Activated naive CD4-positive, alpha-beta T cell treated with Interleukin-2 at 50 U/mL for 16 hours (primary cell): ENCODE measurements at regions not wholly inside any gene's neighbourhood (a gene's known extent, or its start where the extent isn't known, plus 50 kb on each side); places are given as distances from the start of the nearest gene placed in this dataset.

Experiments
- DNase-seq: peaks from one replicate; pipeline ENCODE4 v3.0.0-alpha.2; 2020

DNA sequence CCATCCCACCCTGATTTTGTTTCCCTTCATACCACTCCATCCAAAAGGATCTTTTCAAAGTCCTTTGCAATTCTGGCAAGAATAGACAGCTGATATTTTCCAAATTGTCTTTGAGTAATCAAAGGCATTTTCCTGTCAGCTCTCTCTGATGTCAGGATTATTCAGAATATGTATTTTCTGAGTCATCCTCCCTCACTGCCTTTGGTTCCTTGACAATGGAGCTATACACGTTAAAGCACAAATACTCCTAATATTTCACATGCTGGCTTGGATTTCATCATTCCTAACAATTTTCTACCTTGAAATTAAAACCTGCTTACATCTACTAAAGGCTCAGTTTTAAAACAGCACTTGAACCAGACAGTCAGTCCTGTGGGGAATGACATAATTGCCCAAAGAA, 379.4 kb downstream of the GADD45G start:
- no peak for DNase-seq

GRCh38 chr9:89985068-89985467, 380.3 kb downstream of the GADD45G start:
- DNase-seq = no peak

GRCh38 chr9:89986190-89986589, 381.4 kb downstream of the GADD45G start:
- no peak for DNase-seq

DNA sequence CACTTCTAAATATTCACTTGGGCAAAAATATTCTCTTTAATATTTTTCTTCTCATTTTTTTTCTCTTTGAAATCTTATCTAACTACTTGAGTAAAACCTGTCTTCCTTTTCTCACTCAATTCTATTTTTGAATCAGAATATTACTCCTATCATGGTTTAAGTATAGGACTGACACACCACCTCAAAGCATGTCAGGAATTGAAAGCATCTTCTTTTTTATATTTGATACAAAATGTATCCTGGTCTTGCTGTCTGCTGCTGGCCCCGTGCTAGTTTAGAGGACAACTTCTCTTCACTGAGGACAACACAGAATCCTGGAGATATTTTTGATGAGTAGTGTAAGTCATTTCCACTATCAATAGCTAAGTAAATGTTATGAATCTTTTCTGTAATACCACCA, 383.6 kb downstream of the GADD45G start:
- DNase-seq = no peak

DNA sequence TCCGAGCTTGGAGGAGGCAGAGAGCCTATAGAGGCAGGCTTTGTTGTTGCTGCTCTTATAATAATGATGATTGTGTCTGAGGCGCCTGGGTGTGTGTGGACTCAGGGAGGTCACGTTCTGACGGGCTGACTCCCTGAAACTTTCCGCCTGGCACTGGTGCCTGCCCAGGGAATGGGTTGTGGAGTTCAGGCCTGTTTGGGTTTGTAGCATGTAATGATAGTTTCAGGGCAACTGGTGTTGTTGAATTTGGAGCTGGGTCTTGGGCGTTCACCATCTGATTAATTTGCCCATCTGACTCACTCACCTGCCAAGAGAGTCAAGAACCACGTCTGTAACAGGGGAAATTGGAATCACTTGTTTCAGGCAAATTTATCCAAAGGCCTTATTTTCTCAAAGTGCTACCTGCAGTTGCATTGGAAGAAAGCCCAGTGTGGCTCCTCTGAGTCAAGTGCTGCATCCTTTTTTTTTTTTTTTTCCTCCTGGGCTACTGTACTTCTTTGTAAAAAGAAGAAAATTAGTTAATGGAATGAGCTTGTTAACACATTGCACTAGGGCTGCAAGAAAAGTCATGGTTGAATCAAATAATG, 386.5 kb downstream of the GADD45G start:
- DNase-seq = no peak

GRCh38 chr9:89992326-89993198, 387.8 kb downstream of the GADD45G start:
- DNase-seq = no peak

GRCh38 chr9:89993678-89994630, 389.1 kb downstream of the GADD45G start:
- no peak for DNase-seq

DNA sequence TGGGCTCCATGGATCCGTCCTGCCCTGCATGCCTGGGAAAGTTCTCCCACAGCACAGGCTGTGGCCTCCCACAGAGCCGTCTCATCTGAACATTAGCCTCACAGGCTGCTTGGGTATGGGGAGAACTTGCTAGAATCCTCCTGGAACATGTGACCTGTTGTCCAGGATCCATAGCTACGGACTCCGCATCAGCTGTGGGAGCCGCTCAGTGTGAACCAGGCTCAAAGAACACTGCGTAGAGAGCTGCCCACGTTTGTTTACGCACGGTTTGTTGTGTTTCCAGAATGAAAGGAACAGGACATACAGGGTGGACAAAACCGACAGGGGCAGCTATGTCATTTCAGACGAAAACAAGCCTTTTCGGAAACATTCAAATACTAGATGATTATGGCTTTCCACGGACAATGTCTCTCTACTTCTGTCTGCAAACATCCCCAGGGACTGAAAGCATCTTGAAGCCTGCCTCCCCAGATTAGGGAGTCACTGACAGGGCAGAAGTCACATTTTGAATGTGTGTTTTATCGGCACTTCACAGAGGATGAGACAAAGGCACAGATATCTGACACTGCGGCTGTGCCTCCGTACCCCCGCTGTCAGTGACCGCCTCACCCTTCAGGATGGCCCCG, 390.3 kb downstream of the GADD45G start:
- no peak for DNase-seq

GRCh38 chr9:89996116-89996515, 391.3 kb downstream of the GADD45G start:
- no peak for DNase-seq

DNA sequence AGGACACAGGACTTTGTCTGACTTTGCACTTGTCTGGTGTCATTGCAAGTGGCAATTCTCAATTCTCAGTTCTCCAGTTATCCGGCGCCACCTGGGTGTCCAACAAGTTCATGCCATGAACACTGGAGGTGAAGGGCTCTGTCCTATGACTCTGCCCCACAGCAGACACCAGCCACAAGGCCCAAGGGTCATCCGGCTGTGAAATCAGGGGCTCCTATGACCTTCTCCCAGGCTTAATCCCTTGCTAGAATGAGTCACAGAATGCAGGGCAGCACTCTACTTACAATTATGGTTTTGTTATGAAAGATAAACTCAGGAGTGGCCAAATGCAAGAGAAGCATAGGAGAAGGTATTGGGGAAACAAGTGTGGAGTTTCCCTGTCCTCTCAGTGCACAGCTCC, 392.0 kb downstream of the GADD45G start:
- no peak for DNase-seq

- DNase-seq = no peak
Measured at GRCh38 chr9:89998633-89999032, 393.8 kb downstream of the GADD45G start.

DNA sequence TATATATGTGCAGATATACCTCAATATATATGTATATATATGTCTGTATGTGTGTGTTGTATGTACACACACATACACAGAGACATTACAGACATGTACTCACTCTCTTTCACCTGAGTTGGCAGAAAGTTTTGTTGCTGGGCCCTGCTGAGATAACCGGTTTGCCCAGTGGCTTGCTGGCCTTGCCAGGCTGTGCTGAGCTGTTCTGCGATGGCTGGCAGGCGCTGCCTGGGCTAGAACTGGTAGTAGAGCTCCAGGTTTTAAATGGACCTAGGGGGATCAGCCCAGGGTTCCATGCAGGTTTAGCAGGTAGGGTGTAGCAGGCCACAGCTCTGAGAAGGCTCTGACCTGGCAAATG, 394.3 kb downstream of the GADD45G start:
- DNase-seq = no peak

DNA sequence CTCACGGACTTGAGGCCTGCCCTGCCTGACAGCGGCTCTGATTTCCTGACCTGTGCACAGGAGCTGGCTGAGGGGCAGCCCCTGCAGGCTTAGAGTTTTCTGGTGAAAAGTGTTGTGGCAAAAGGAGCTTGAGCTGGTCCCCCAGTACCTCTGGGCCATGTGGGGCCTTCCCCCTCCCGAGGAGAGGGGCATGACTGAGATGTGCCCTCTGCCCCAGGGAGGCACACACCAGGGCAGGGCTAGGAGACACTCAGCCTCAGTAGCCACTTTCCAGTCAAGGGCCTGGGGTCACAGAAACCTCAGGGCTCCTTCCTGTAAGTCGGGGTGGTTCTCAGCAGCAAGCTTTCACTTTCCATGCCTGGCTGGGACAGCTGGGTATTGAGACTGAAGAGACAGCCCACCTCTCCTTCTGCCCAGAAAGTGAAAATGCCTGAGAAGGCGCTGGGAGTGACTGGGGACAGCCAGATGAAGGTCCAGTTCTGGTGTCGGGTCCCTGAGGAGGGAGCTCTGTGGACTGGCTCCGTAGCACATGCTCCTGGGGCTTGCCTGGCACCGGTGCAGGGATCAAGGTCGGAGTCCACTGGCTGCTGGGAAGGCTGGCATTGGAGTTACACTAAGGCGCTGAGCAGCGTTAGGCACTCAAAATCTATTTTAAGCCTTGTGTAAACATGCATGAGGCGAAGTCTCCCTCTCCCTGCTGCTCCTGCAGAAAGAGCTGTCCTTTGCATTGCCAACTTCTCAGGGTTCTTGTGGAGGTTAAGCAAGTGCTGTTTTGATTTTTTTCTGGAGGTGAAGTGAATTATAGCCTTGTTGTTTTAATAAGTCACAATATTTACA, 394.9 kb downstream of the GADD45G start:
- DNase-seq = peak; percentile 62

DNA sequence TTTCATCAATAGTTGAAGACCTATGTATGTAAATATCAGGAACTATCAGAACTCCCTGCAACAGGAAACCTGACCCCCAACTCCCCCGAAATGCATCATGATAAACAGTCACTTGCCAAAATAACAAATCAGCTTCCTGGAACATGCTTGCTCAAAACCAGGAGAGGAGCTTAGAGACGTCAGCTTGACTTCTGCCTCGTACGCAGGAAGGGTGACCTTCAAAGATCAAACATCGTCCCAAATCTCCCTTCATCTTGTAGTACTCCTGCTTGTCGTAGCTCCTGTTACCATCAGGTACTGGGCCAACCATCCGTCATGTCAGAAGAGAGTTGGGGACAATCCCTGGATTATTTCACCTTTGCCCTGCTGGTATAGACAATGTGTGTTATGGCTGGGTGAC, 396.1 kb downstream of the GADD45G start:
- no peak for DNase-seq

GRCh38 chr9:90001747-90002146, 396.9 kb downstream of the GADD45G start:
- DNase-seq = no peak

GRCh38 chr9:90002397-90003271, 397.8 kb downstream of the GADD45G start:
- no peak for DNase-seq

DNA sequence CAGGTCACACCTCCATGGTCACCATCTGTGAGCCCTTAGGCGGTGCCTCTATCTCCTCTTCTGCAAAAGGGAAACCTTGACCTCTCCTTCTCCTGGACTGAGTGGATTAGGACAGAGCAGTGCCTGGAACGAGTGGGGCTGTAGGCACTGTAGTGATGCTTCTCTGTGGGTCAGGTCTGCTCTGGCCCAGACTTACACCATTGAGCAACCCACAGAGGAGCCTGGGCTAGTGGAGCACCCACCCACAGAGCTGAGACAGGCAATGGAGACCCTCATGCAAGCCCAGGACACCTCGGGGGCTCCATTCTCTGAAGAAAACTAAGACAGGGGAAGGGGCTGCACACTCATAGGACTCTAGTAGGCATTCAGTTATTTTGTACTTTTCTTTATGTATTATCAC, 400.6 kb downstream of the GADD45G start:
- no peak for DNase-seq

- no peak for DNase-seq
Measured at GRCh38 chr9:90007516-90008440, 403.0 kb downstream of the GADD45G start.

GRCh38 chr9:90009447-90009846, 404.6 kb downstream of the GADD45G start:
- DNase-seq = no peak

- DNase-seq = no peak
Measured at GRCh38 chr9:90010793-90011192, 406.0 kb downstream of the GADD45G start.
